Mucosa of descending colon (tissue), 3 donors: ENCODE measurements at regions not wholly inside any gene's neighbourhood (a gene's known extent, or its start where the extent isn't known, plus 50 kb on each side); places are given as distances from the start of the nearest gene placed in this dataset.

Source experiments
- ATAC-seq: fragments of 200-7000 bp; cut with Tn5 transposase; one replicate; pipeline ENCODE4 v1.9.1; 2020; ENCODE audit warnings: mild to moderate bottlenecking, moderate library complexity
- DNase-seq, 3 donors: peaks; one replicate each; pipeline ENCODE4 v3.0.0-alpha.2; 2020
- H3K36me3 ChIP-seq: fragments of 200-600 bp; one replicate; pipeline ENCODE4 v1.8.0; 2021; ENCODE audit warnings: low read depth, mild to moderate bottlenecking
- H3K4me1 ChIP-seq: fragments of 200-600 bp; one replicate; pipeline ENCODE4 v1.8.0; 2021; ENCODE audit warnings: low read depth, mild to moderate bottlenecking
- H3K4me3 ChIP-seq: fragments of 200-600 bp; one replicate; pipeline ENCODE4 v1.8.0; 2021; ENCODE audit warnings: mild to moderate bottlenecking
- H3K9me3 ChIP-seq: fragments of 200-600 bp; one replicate; pipeline ENCODE4 v1.8.0; 2021; ENCODE audit warnings: mild to moderate bottlenecking
- CTCF ChIP-seq: fragments of 200-600 bp; IDR thresholded peaks from one replicate; pipeline ENCODE4 v1.8.0; 2022; ENCODE audit warnings: antibody characterized with exemption, mild to moderate bottlenecking
- intact Hi-C, 2 donors: fragments of 100-400 bp; cut with DNase I in 1 of 2; cut with micrococcal nuclease in 1 of 2; formaldehyde crosslinking; loops; one replicate each; pipeline versions ENCODE4 v1.11.0 to v1.11.1; 2022; cut with DNase I, micrococcal nuclease
- donor health status: DM: no; HTN: no; CAD: no; lungs with moderate emphysema.
- donor health status: DM: no; HTN: no; CAD: no.
- donor health status: DM: no; HTN: yes; CAD: no.

DNA sequence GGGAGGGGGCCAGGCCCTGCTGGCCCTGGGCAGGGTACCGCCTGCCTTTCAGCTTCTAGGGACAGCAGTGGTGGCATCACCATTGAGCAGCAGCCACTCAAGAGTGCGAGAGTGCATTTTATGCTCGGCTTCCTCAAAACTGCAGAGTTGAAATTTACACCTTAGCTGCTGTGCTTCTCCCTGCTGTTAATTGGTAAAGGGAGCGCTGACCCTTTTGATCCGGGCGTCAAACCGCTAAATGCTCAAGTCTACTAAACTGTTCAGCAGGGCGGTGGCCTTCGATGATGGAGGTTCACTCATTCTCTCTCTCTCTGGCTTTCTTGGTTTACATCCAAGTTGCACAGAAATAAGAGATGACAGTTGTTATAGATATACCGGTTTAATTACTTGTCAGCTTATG, 368.6 kb upstream of the IRX2 start:
- DNase-seq (no peak), ATAC-seq (no peak)
- Histone ChIP-seq H3K4me3 (no peak overlapping the region), H3K36me3 (no peaks in the 10 kb centered on the region), H3K9me3 (no peaks in the 10 kb centered on the region), H3K4me1 (peaks cover 10% of the 10 kb centered on the region)
- TF ChIP-seq CTCF, result no peak
- intact Hi-C loops, result no loop called here

- H3K9me3 ChIP-seq, result no peaks in the 10 kb centered on the region
- no peaks in the 10 kb centered on the region for H3K36me3 ChIP-seq
- H3K4me3 ChIP-seq, result no peak overlapping the region
- intact Hi-C loops, result no loop called here
- DNase-seq (no peak), ATAC-seq (no peak)
- peaks cover 10% of the 10 kb centered on the region for H3K4me1 ChIP-seq
- TF ChIP-seq CTCF, result no peak
These were observed 368.0 kb upstream of the IRX2 start for GRCh38 chr5:3119435-3119834.

DNA sequence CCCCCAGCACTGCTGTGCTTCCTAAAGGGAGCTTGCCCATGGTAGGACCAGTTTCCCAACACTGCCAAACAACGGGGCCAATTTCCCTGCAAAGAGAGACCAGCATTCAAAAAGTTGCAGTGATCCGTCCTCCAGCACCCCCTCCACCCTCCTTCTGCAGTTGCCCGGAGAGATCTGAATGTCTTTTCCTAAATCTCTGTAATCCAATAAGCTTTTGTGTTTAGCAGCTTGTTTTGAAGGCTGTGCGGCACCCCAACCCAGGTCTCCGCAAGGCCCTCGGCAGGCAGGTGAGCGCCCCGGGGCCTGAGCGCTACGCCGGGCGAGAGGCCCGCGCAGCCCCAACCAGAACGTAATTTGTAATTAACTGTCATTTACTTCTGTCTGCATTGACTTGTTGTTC, 366.9 kb upstream of the IRX2 start:
- intact Hi-C loops, result no loop called here
- TF ChIP-seq CTCF, result no peak
- peaks cover 10% of the 10 kb centered on the region for H3K4me1 ChIP-seq
- H3K9me3 ChIP-seq, result no peaks in the 10 kb centered on the region
- DNase-seq (no peak), ATAC-seq (no peak)
- no peak overlapping the region for H3K4me3 ChIP-seq
- no peaks in the 10 kb centered on the region for H3K36me3 ChIP-seq

- no peak for TF ChIP-seq CTCF
- intact Hi-C loops, result no loop called here
- no peak for ATAC-seq
These were observed 364.9 kb upstream of the IRX2 start for GRCh38 chr5:3116366-3116765.

DNA sequence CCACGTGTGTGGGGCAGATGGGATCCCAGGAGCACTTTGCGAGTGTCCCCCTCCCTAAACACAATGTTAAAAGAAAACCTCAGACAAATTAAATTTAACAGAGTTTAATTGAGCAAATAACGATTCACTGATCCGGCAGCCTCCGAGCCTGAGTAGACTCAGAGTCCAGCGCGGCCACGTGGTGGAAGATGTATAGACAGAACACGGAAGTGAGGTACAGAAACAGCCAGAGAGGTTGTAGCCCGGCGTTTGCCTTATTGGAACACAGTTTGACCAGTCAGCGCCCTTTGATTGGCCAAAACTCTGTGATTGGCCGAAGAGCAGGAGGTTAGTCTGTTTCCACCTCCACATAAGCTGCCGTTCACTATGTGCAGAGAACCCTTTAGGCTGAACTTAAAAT, 363.0 kb upstream of the IRX2 start:
- no peak for DNase-seq
- intact Hi-C loops, result no loop called here

More at GRCh38 chr5:3116366-3116765, 364.9 kb upstream of the IRX2 start:
- Histone ChIP-seq H3K9me3 (no peaks in the 10 kb centered on the region), H3K4me3 (no peak overlapping the region), H3K36me3 (no peaks in the 10 kb centered on the region), H3K4me1 (no peaks in the 10 kb centered on the region)
- no peak for DNase-seq

More for the DNA sequence above, 363.0 kb upstream of the IRX2 start:
- no peak overlapping the region for H3K4me3 ChIP-seq
- no peak for ATAC-seq
- no peaks in the 10 kb centered on the region for H3K4me1 ChIP-seq
- no peaks in the 10 kb centered on the region for H3K9me3 ChIP-seq
- H3K36me3 ChIP-seq, result no peaks in the 10 kb centered on the region
- TF ChIP-seq CTCF, result no peak
